Breast epithelium (tissue), 3 donors: ENCODE measurements at regions not wholly inside any gene's neighbourhood (a gene's known extent, or its start where the extent isn't known, plus 50 kb on each side); places are given as distances from the start of the nearest gene placed in this dataset.

Experiments used
- POLR2A ChIP-seq: fragments of 450-650 bp; IDR thresholded peaks from one replicate; pipeline ENCODE4 v1.6.1; 2016; ENCODE audit warnings: antibody characterized with exemption, mild to moderate bottlenecking, moderate library complexity
- POLR2AphosphoS5 ChIP-seq, 3 donors: sonication (generic); formaldehyde crosslinking; IDR thresholded peaks; one replicate each; pipeline ENCODE4 v1.6.1; 2017; ENCODE audit warnings: antibody characterized with exemption in 3 of 3
- TF ChIP-seq, protein P1 (sequence below), 3 donors: fragments of 450-650 bp; IDR thresholded peaks; one replicate each; pipeline ENCODE4 v1.5.1; 2016 to 2017; ENCODE audit warnings: antibody characterized with exemption in 3 of 3, mild to moderate bottlenecking in 3 of 3, moderate library complexity in 3 of 3

DNA sequence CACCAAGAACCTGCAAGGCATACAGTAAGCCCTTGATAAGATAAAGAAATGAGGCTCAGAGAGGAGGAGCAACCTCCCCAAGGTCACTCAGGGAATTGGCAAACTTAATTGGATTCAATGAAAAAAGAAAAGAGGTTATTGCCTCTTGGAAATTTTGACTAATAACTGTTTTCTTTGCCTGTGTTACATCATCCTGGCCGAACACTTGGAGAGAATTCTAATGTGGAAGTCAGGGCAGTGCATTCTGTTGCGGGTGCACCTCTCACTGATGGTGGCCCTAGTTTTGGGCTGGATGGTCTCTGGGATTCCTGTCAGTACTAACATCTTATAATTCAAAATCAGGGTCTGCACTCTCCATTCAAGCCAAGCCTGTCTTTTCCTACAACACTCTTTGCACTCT is 186.2 kb upstream of the BCOR start:
- TF ChIP-seq, protein P1, sequence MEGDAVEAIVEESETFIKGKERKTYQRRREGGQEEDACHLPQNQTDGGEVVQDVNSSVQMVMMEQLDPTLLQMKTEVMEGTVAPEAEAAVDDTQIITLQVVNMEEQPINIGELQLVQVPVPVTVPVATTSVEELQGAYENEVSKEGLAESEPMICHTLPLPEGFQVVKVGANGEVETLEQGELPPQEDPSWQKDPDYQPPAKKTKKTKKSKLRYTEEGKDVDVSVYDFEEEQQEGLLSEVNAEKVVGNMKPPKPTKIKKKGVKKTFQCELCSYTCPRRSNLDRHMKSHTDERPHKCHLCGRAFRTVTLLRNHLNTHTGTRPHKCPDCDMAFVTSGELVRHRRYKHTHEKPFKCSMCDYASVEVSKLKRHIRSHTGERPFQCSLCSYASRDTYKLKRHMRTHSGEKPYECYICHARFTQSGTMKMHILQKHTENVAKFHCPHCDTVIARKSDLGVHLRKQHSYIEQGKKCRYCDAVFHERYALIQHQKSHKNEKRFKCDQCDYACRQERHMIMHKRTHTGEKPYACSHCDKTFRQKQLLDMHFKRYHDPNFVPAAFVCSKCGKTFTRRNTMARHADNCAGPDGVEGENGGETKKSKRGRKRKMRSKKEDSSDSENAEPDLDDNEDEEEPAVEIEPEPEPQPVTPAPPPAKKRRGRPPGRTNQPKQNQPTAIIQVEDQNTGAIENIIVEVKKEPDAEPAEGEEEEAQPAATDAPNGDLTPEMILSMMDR (IDR thresholded peaks at IDR 0.05): no peak
- no peak for TF ChIP-seq POLR2A
- no peak for TF ChIP-seq POLR2AphosphoS5 (IDR thresholded peaks at IDR 0.05)
